Raji (cell line): ENCODE measurements at regions not wholly inside any gene's neighbourhood (a gene's known extent, or its start where the extent isn't known, plus 50 kb on each side); places are given as distances from the start of the nearest gene placed in this dataset.

Experiments
- POLR2A ChIP-seq: IDR thresholded peaks from 2 replicates; pipeline ENCODE4 v1.6.1; 2011; ENCODE audit warnings: low read depth, low read length, control low read depth; ENCODE audit not compliant: insufficient read depth

DNA sequence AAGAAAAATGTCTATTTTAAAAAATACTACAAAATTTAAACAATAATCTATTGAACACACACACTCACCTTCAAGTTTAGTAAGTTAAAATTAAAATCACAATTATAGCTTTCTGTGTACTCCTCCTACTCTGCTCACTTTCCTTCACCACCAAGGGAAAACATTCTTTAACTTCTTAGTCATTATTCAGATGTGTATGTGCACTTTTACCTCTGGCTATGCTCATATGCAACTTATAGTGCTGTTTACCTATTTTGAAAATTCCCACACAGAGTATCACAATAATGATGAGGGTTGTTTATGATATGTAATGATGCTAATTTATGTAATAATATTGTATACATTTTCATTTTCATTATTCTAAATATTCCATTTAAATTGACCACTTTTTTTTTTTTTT, 661.4 kb downstream of the MRPL39 start:
- TF ChIP-seq POLR2A = no peak

DNA sequence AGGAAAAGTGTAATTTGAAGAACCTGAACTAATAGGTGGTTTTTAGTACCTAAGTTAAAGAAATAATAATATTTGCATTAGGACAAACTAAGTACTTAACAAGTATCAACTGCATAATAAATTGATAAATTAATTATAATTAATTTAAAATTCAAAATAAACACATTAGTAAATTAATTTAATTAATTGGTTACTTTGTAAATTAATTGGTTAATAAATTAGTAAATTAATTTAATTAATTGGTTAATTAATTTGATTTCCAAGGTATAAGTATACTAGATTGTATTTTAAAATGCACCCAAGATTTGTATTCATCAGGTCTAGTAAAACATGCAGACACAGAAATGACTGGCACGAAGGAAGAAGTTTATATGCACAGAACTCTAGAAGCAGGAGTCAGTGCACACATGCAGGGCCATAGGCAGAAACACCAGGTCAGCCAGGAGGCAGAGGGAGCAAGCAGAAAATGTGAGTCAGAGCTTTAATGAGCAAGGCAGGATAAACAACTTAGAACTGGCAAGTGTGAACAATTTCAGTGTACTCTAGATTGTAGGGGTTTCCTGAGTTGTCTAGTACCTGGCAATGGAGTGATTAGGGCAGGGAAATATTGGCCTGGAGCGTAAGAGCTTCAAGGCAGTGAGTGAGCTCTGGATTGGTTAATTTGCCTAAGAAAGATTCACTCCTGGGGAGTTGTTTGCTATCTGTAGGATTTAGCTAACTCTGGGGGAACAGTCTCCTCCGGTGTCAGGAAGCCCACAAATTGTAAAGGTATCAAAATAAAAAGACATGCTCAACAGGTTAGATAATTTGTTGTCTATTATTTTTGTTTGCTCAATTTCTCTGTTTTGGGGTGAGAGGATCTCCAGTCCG, 665.7 kb downstream of the MRPL39 start:
- TF ChIP-seq POLR2A = no peak

DNA sequence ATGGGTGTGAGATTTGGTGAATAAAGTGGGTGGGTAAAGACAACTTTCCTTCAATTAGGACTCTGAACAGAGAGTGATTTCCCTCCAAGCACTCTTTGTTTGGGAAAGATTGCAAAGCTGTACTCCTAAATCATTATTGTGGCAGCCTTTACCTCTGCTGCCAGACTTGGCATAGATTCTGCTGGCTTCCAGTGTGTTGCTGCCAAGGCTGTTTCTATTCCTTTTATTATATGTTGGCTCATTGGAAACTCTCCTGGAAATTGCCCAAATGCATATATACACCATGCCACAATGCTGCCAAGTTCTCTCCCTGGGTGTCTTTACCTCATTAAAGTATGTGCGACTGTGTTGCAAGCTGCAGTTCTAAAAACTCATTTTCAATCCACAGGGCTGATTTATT, 668.0 kb downstream of the MRPL39 start:
- TF ChIP-seq POLR2A = no peak

DNA sequence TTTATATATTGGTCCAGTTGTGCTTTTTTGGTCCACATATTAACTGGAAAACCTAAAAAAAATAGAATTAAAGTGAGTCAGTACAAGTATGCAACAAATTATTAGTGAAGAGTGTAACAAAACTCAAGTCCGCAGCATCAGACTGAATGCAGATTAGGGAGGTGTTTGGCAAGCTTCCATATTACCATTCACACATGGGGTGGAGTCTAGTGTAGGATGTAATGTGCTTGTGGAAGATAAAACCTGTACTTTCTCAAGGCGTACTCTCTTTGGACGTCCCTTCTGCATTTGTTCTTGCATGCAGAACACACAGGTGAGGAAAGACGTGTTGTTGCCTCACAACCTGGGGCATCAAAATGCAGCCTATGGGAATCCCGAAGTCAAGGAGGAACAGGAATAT, 668.7 kb downstream of the MRPL39 start:
- no peak for TF ChIP-seq POLR2A

GRCh38 chr21:24935991-24936390, 671.3 kb downstream of the MRPL39 start:
- TF ChIP-seq POLR2A = no peak

DNA sequence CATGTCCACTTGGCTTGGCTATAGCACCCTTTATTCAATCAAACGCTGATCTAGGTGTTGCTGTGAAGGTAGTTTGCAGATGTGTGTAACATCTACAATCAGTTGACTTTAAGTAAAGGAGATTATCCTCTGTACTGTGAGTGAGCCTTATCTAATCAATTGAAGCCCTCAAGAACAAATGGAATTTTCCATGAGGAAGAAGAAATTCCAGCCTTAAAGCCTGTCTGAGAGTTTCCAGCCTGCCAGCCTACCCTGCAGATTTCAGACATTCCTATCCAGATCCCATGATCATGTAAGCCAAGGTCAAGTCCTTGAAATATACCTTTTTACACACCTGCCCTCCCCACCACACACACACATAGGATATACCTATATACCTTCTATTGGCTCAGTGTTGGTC, 696.7 kb downstream of the MRPL39 start:
- no peak for TF ChIP-seq POLR2A

GRCh38 chr21:24903994-24904635, 703.2 kb downstream of the MRPL39 start:
- TF ChIP-seq POLR2A = no peak

- no peak for TF ChIP-seq POLR2A
These were observed 708.1 kb downstream of the MRPL39 start for GRCh38 chr21:24899138-24899537.

- TF ChIP-seq POLR2A = no peak
These were observed 709.4 kb downstream of the MRPL39 start for GRCh38 chr21:24897883-24898282.

GRCh38 chr21:24896735-24897124, 710.6 kb downstream of the MRPL39 start:
- no peak for TF ChIP-seq POLR2A

GRCh38 chr21:24895885-24896734, 711.2 kb downstream of the MRPL39 start:
- no peak for TF ChIP-seq POLR2A

GRCh38 chr21:24894324-24894723, 713.0 kb downstream of the MRPL39 start:
- no peak for TF ChIP-seq POLR2A

- no peak for TF ChIP-seq POLR2A
These were observed 717.3 kb downstream of the MRPL39 start for GRCh38 chr21:24890021-24890420.

DNA sequence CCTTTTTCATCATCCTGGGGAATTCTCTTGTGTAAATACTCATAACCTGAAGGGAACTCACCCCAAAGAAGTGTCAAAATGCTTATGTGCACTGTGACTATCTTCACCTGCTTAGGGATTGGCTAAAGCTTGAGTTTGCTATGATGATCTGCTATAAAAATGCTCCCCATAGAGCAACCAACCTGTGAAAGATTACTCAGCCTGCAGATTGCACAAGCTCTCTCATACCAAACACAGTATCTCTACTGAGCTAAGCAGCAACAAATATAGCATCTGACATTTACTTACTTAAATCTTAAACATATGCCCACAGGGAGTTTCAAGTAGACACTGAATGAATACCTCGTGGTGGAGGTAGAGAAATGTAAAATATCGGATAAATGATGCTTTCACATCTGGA, 725.8 kb downstream of the MRPL39 start:
- no peak for TF ChIP-seq POLR2A

- no peak for TF ChIP-seq POLR2A
These were observed 736.6 kb downstream of the MRPL39 start for GRCh38 chr21:24870633-24871032.

DNA sequence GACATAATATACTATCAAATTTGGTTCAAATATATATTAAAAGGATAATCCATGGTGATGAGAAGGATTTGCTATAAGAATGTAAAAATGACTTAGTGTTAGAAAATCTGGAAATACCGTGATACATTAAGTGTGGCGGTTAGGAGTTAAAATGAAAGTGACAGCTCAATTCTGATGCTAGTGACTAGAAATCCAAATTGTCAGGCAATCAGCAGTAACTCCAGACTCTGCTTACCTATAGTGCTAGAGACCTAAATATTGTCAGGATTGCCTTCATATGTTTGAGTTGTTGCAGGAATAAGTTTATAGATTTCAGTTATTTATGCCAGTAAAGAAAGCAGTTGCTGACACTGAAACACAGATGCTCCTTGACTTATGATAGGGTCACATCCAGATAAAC, 737.4 kb downstream of the MRPL39 start:
- no peak for TF ChIP-seq POLR2A
